ENCODE measurements at regions not wholly inside any gene's neighbourhood (a gene's known extent, or its start where the extent isn't known, plus 50 kb on each side); places are given as distances from the start of the nearest gene placed in this dataset.

DNA sequence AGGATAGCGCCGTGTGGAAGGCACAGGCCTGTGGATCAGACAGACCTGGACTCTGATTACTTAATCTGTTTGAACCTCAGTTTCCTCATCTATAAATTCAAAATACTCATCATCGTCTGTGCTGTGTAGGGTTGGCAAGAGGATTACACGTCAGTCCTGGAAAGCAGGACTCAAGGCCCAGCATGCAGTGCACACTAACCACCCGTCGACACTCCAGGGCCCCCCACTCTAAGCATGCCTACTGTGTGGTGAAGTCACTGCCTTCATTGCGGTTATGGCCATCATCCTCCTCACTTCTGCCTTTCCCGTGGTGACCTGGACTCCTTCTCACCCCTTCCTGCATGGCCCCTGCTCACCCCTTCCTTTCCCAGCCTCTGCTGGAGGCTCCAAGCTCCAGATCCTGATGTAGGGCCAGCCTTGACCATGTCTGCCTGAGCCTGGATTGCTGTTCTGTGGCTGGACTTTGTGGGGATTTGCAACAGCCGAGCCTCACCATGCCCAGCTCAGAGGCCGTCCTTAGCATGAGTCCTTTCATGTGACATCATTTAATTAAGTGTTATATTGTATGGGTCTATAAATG is 1158.0 kb downstream of the TBC1D22A start:
- TF ChIP-seq, protein P1, sequence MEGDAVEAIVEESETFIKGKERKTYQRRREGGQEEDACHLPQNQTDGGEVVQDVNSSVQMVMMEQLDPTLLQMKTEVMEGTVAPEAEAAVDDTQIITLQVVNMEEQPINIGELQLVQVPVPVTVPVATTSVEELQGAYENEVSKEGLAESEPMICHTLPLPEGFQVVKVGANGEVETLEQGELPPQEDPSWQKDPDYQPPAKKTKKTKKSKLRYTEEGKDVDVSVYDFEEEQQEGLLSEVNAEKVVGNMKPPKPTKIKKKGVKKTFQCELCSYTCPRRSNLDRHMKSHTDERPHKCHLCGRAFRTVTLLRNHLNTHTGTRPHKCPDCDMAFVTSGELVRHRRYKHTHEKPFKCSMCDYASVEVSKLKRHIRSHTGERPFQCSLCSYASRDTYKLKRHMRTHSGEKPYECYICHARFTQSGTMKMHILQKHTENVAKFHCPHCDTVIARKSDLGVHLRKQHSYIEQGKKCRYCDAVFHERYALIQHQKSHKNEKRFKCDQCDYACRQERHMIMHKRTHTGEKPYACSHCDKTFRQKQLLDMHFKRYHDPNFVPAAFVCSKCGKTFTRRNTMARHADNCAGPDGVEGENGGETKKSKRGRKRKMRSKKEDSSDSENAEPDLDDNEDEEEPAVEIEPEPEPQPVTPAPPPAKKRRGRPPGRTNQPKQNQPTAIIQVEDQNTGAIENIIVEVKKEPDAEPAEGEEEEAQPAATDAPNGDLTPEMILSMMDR (IDR thresholded peaks at IDR 0.05; ENCODE audit: low read depth, low read length, poor library complexity, severe bottlenecking): no peak
- no peak for TF ChIP-seq EZH2phosphoT487 (IDR thresholded peaks at IDR 0.05; ENCODE audit: borderline replicate concordance, low read length)
